Loucy (cell line): ENCODE measurements at regions not wholly inside any gene's neighbourhood (a gene's known extent, or its start where the extent isn't known, plus 50 kb on each side); places are given as distances from the start of the nearest gene placed in this dataset.

Experiments used
- H2AFZ ChIP-seq: fragments of 200-600 bp; sonication (generic); 2 replicates; pipeline ENCODE4 v1.6.0; 2016; ENCODE audit warnings: antibody characterized with exemption, mild to moderate bottlenecking, low read length, moderate library complexity
- H3F3A ChIP-seq: fragments of 200-600 bp; 2 replicates; pipeline ENCODE4 v1.6.0; 2016; ENCODE audit warnings: antibody characterized with exemption, low read depth, mild to moderate bottlenecking
- H3K27me3 ChIP-seq: fragments of 200-600 bp; sonication (generic); 2 replicates; pipeline ENCODE4 v1.6.1; 2014; ENCODE audit warnings: low read length, mild to moderate bottlenecking; ENCODE audit not compliant: insufficient read depth, poor library complexity, severe bottlenecking
- H3K36me3 ChIP-seq: fragments of 200-600 bp; sonication (generic); 2 replicates; pipeline ENCODE4 v1.6.1; 2016; ENCODE audit warnings: low read length; ENCODE audit not compliant: insufficient read depth
- H3K4me1 ChIP-seq: fragments of 200-600 bp; sonication (generic); 2 replicates; pipeline ENCODE4 v1.5.1; 2014; ENCODE audit warnings: low read length, mild to moderate bottlenecking; ENCODE audit not compliant: insufficient read depth, poor library complexity, severe bottlenecking
- H3K4me2 ChIP-seq: fragments of 200-600 bp; sonication (generic); 2 replicates; pipeline ENCODE4 v1.6.0; 2014; ENCODE audit warnings: antibody characterized with exemption, low read length, low read depth, mild to moderate bottlenecking; ENCODE audit not compliant: poor library complexity, severe bottlenecking
- H3K4me3 ChIP-seq: fragments of 200-600 bp; sonication (generic); 2 replicates; pipeline ENCODE4 v1.5.1; 2014; ENCODE audit warnings: low read length, mild to moderate bottlenecking, mixed read lengths; ENCODE audit not compliant: poor library complexity, severe bottlenecking
- H3K79me2 ChIP-seq: fragments of 200-600 bp; sonication (generic); 2 replicates; pipeline ENCODE4 v1.6.1; 2014; ENCODE audit warnings: low read length; ENCODE audit not compliant: insufficient read depth
- H3K9ac ChIP-seq: fragments of 200-600 bp; sonication (generic); 2 replicates; pipeline ENCODE4 v1.6.0; 2014; ENCODE audit warnings: mild to moderate bottlenecking, low read depth, low read length, moderate library complexity; ENCODE audit not compliant: poor library complexity, severe bottlenecking
- H3K9me2 ChIP-seq: fragments of 200-600 bp; sonication (generic); replicated peaks from 2 replicates; pipeline ENCODE4 v1.6.1; 2016; ENCODE audit warnings: low read depth, low read length, mixed read lengths
- H3K9me3 ChIP-seq: fragments of 200-600 bp; sonication (generic); 2 replicates; pipeline ENCODE4 v1.6.1; 2014; ENCODE audit warnings: mild to moderate bottlenecking, antibody characterized with exemption, low read length, low read depth; ENCODE audit not compliant: insufficient read depth
- H4K20me1 ChIP-seq: fragments of 200-600 bp; sonication (generic); 2 replicates; pipeline ENCODE4 v1.6.0; 2014; ENCODE audit warnings: antibody characterized with exemption, low read length, mild to moderate bottlenecking; ENCODE audit not compliant: insufficient read depth, poor library complexity, severe bottlenecking
- CTCF ChIP-seq: fragments of 200-600 bp; sonication (generic); conservative IDR thresholded peaks from 2 replicates; pipeline ENCODE4 v1.5.1; 2014; ENCODE audit warnings: mild to moderate bottlenecking, antibody characterized with exemption, low read length
- EZH2phosphoT487 ChIP-seq: fragments of 200-600 bp; IDR thresholded peaks from 2 replicates; pipeline ENCODE4 v1.6.1; 2018; ENCODE audit warnings: antibody characterized with exemption, mild to moderate bottlenecking, moderate library complexity, borderline replicate concordance

GRCh38 chr3:82198009-82198408 is 436.6 kb upstream of the GBE1 start:
- no peak for TF ChIP-seq CTCF

GRCh38 chr3:82196645-82197044 is 435.2 kb upstream of the GBE1 start:
- Histone ChIP-seq H3K27me3 (no peaks in the 10 kb centered on the region), H3K36me3 (no peaks in the 10 kb centered on the region), H3K79me2 (no peaks in the 10 kb centered on the region), H3K9me2 (no peaks in the 10 kb centered on the region), H2AFZ (no peak overlapping the region), H4K20me1 (no peaks in the 10 kb centered on the region), H3K9ac (no peak overlapping the region), H3K4me3 (no peak overlapping the region), H3K4me2 (no peak overlapping the region), H3K4me1 (no peaks in the 10 kb centered on the region), H3K9me3 (no peaks in the 10 kb centered on the region), H3F3A (no peaks in the 10 kb centered on the region)
- TF ChIP-seq EZH2phosphoT487: no peak
- TF ChIP-seq CTCF: no peak

More at GRCh38 chr3:82198009-82198408, 436.6 kb upstream of the GBE1 start:
- H3K36me3 ChIP-seq: no peaks in the 10 kb centered on the region
- no peak overlapping the region for H3K4me3 ChIP-seq
- no peak overlapping the region for H3K9ac ChIP-seq
- H2AFZ ChIP-seq: no peak overlapping the region
- no peak overlapping the region for H3K4me2 ChIP-seq
- H3K4me1 ChIP-seq: no peaks in the 10 kb centered on the region
- no peaks in the 10 kb centered on the region for H4K20me1 ChIP-seq
- no peaks in the 10 kb centered on the region for H3K9me2 ChIP-seq
- no peaks in the 10 kb centered on the region for H3K27me3 ChIP-seq
- H3F3A ChIP-seq: no peaks in the 10 kb centered on the region
- no peaks in the 10 kb centered on the region for H3K79me2 ChIP-seq
- H3K9me3 ChIP-seq: no peaks in the 10 kb centered on the region

GRCh38 chr3:82194870-82195269 is 433.4 kb upstream of the GBE1 start:
- Histone ChIP-seq H3K27me3 (no peaks in the 10 kb centered on the region), H3K4me3 (no peak overlapping the region)

More at GRCh38 chr3:82194870-82195269, 433.4 kb upstream of the GBE1 start:
- H3K4me1 ChIP-seq: no peaks in the 10 kb centered on the region
- no peaks in the 10 kb centered on the region for H3F3A ChIP-seq
- no peak overlapping the region for H3K4me2 ChIP-seq
- TF ChIP-seq EZH2phosphoT487 (no peak), CTCF (no peak)
- H3K9me3 ChIP-seq: no peaks in the 10 kb centered on the region
- no peak overlapping the region for H2AFZ ChIP-seq
- no peaks in the 10 kb centered on the region for H3K79me2 ChIP-seq
- H4K20me1 ChIP-seq: no peaks in the 10 kb centered on the region
- no peaks in the 10 kb centered on the region for H3K36me3 ChIP-seq
- H3K9ac ChIP-seq: no peak overlapping the region
- no peaks in the 10 kb centered on the region for H3K9me2 ChIP-seq
